AML-193 (cell line): ENCODE measurements at regions not wholly inside any gene's neighbourhood (a gene's known extent, or its start where the extent isn't known, plus 50 kb on each side); places are given as distances from the start of the nearest gene placed in this dataset.
"Not testable (repeated sequence)": the region's sequence is repeated elsewhere in the genome, so short reads cannot be mapped to it uniquely, and the experiment has no call there.

Experiments
- DNase-seq, 2 experiments: peaks; one replicate each; lab custom pipeline; 2025; lab: John Stamatoyannopoulos, UW

GRCh38 chr3:107001635-107002034, 375.6 kb upstream of the CCDC54 start:
- DNase-seq: no peak

- not testable (repeated sequence) for DNase-seq
These were observed 371.9 kb upstream of the CCDC54 start for GRCh38 chr3:107005352-107005751.

- no peak for DNase-seq
These were observed 369.0 kb upstream of the CCDC54 start for GRCh38 chr3:107008213-107008612.

DNA sequence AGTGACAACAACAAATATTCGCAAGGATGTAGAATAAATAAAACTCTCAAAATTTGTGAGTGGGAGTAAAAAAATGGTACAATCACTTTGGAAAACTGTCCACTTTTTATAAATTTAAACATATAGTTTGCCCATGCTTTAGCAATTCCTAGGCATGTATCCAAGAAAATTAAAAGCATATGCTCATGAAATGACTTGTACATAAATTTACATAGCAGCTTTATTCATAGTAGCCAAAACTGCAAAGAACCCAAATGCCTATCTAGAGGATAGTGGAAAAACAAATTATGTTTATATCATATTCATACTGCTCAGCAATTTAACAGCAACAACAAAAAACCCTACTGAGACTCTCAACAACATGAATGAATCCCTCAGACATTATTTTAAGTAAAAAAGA, 363.6 kb upstream of the CCDC54 start:
- no peak for DNase-seq

DNA sequence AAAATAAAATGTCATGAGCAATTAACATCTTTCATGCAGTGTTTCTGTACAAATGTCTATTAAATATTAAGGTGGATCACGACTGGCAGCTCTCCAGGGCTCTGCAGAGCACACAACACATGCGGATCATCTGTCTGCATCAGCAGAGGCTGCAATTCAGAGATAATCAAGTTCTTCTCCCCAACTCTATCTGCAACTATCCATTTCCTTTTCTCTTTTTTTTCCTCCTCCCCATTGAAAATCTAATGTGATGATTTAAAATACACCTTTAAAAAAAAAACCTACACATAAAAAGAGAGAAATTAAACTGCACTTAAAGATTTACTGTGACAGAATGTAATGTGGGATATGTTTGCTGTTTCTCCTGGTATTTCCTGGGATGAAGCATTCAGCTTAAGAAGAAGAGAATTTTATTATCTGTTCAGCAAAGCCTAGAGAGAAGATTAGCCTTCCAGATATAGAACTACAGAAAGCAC, 352.6 kb upstream of the CCDC54 start:
- DNase-seq: no peak

DNA sequence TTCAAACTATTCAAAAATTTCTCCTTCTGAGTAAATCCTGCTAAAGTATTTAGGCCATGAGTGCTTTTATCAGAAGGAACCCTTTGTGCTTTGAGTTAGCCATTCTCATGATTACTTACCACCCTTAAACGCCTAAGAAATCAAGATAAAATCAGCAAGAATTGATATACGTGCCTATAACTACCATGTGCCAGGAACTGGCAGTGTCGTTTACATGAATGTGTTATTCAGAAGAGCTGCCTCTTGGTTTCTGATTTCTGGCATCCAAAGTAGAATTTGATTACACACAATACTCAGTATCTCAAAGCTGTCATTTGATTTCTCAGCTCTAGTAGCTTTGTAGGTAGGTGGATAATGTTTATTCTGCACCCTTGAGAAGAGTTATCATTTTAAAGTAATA, 351.3 kb upstream of the CCDC54 start:
- no peak for DNase-seq

DNA sequence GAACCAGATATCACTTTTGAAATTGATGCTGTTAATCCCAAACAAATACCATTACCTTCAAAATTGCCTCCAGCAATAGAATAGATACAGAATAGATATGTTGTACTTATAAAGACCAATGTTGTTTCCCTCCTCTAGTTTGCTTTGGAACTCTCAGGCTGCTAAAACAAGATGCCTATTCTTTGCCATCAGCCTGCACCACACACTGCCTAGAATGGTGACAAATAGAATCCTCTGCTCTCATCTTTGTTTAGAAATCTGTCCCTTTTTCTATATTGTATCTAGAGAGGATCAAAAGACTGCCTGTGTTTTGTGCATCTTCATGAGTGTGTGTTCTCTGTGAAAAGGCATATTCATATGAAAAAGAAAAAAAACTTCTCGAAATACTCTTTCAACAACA, 349.2 kb upstream of the CCDC54 start:
- DNase-seq: no peak

GRCh38 chr3:107028626-107029025, 348.6 kb upstream of the CCDC54 start:
- DNase-seq: no peak

GRCh38 chr3:107032111-107032510, 345.1 kb upstream of the CCDC54 start:
- no peak for DNase-seq

DNA sequence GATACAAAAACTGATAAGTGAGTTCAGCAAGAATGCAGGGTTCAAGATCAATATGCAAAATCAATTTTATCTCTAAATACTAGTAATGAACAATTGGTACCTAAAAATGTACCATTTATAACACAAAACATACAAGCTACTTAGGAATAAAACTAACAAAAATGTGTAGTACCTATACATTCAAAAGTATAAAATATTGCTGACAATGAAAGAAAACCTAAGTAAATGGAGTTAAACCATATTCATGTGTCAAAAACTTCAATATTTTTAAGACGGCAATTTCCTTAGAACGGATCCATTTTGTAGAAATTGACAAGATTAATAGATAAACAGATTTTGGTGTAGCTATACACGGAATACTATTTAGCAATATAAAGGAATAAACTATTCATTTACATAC, 343.1 kb upstream of the CCDC54 start:
- no peak for DNase-seq

- DNase-seq: no peak
These were observed 342.1 kb upstream of the CCDC54 start for GRCh38 chr3:107035176-107035575.

DNA sequence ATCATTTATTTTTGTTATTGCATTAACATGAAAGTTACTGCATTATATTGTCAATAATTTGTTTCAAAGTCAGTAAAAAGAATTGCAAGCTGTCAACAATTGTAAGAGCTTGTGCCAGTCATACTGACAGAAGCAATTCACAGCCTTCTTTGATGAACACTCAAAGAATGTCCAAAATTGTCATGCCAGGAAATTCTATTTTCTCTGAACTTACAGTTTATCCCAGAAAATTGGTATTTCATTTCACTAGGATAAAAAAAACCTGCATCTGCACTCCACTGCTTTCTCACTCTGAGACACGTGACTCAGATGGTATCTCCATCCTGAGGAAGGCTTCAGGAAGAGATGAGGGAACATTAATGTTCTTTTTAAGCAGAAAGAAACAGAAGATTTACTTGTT, 332.6 kb upstream of the CCDC54 start:
- no peak for DNase-seq

GRCh38 chr3:107045791-107046190, 331.4 kb upstream of the CCDC54 start:
- no peak for DNase-seq

- DNase-seq: no peak
These were observed 321.9 kb upstream of the CCDC54 start for GRCh38 chr3:107055181-107055942.

DNA sequence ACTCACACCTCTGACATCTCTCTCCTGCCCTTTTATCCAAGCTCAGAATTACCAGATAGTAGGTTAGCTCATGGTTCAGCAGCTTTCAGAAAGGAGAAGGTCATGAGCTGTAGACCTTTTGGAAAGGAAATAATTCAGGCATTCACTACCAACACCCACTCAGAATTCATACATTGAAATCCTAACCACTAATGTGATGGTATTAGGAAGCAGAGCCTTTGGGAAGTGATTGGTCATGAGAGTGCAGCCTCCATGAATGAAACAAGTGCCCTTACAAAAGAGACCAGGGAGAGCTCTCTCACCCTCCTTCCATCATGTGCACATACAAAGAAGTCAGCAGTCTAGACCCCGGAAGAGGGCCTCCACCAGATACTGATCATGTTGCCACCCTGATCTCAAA, 315.8 kb upstream of the CCDC54 start:
- DNase-seq: no peak

- no peak for DNase-seq
These were observed 314.9 kb upstream of the CCDC54 start for GRCh38 chr3:107062310-107062709.

- DNase-seq: no peak
These were observed 314.5 kb upstream of the CCDC54 start for GRCh38 chr3:107062787-107063186.

DNA sequence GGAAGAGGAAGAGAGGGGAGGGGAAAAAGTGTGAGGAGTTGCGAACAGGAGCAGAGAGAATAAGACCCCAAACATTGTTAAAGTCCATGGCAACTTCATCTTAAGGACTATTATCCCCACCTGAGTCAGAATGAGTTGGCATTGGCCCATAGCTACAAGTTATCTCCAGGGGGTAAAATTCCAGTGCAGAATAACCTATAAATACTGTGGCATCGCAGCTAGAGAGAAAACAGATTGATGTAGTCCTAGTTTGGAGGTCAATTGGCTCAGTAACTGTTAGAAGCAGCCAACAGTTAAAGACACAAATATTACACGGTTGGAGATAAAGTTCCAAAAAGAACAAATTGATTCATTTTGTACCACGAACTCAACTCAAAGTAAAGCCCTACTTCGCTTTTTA, 313.9 kb upstream of the CCDC54 start:
- DNase-seq: no peak

DNA sequence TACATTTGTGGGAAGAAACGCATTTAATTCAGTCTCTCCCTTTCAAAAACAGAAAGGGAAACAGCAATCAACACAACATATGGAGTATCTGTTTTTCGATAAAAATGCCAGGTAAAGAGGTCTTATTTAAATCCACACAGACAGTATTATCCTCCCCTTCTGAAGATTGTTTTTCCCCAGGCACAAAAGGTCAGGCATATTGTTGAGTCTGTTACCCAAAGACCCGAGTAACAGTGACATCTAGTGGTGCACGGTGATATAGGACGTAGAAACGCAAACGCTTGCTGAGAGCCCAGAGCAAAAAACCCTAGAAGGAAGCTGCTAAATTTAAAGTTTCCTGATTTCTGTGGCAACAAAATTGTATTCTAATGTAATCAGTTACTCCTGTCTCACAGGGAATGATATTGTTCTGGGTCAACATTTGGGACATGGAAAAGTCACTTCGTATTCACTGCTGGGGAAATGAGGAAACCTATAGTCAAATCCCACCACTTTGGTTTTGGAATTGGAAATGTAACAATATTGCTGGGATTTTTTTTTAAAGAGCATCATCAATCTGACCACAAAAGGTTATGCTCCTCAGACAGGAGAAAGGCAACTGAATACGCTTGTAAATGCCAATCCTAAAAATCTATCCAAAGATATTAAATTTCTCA, 312.7 kb upstream of the CCDC54 start:
- DNase-seq: peak; percentile 54 to 66

GRCh38 chr3:107065094-107065861, 312.0 kb upstream of the CCDC54 start:
- DNase-seq: no peak

GRCh38 chr3:107067421-107067820, 309.8 kb upstream of the CCDC54 start:
- DNase-seq: no peak

DNA sequence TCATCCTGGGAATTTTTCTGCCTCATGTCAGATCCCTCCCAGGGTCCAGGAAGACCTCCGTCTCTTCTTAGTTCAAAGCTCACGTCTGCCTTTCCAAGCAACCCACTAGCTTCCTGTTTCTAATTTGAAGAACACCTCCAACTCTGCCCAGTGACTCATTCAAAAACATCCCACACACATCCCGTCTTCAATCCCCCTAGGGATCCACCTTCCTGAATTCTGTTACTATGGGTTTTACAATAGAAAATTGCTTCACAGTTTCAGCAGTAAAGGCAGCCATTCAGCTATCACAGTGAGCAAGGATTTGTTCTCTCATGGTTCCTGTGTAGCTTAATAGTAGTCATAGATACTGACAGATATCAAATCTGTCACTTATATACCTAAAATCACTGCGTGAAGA, 308.3 kb upstream of the CCDC54 start:
- no peak for DNase-seq

DNA sequence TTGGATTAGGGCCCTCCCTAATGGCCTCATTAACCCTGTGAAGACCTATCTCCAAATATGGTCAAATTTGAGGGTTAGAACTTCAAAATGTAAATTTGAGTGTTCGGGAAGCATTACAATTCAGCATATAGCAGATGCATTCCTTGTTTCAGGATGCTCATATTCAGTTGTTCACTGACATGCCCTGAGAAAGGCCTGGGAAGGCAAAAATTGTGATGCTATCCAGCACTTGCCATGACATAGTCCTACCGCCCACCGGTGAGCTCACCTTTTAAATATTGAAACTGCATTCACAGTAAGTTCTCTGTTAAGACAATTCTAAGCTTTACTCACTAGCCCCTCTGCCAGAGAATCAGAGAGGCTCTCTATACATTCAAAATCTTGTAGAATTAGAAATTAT, 300.3 kb upstream of the CCDC54 start:
- DNase-seq: no peak
